Brain microvascular endothelial cell (primary cell): ENCODE measurements at regions not wholly inside any gene's neighbourhood (a gene's known extent, or its start where the extent isn't known, plus 50 kb on each side); places are given as distances from the start of the nearest gene placed in this dataset.

ENCODE experiments used
- DNase-seq: peaks from one replicate; pipeline ENCODE4 v3.0.0-alpha.2; 2020
- H3K27ac ChIP-seq: fragments of 250-450 bp; sonication (Bioruptor Pico); 2 replicates; pipeline ENCODE4 v1.5.1; 2020; ENCODE audit warnings: mild to moderate bottlenecking, moderate library complexity
- H3K27me3 ChIP-seq: fragments of 250-450 bp; sonication (Bioruptor Pico); replicated peaks from 2 replicates; pipeline ENCODE4 v1.5.1; 2020; ENCODE audit warnings: mild to moderate bottlenecking
- H3K36me3 ChIP-seq: fragments of 250-450 bp; sonication (Bioruptor Pico); replicated peaks from 2 replicates; pipeline ENCODE4 v1.5.1; 2020; ENCODE audit warnings: mild to moderate bottlenecking
- H3K4me3 ChIP-seq: 2 replicates; pipeline ENCODE4 v1.5.1; 2011; ENCODE audit warnings: low read depth, mild to moderate bottlenecking, control low read depth, low read length, moderate library complexity
- in situ Hi-C: cut with HindIII; loops from 2 replicates; pipeline ENCODE4 v1.10.0; 2017; ENCODE audit warnings: low sequenced_read_pairs, low pct_ligation_motif_present
- TF ChIP-seq, protein P1 (sequence below): IDR thresholded peaks from 2 replicates; pipeline ENCODE4 v1.5.1; 2011; ENCODE audit warnings: low read depth, mild to moderate bottlenecking, moderate library complexity, low read length, control low read depth, inconsistent platforms; ENCODE audit errors: missing control alignments

GRCh38 chr10:75304313-75304712 lies 68.6 kb upstream of the COMTD1 start:
- no peak for DNase-seq
- H3K27me3 ChIP-seq, result no peaks in the 10 kb centered on the region
- H3K4me3 ChIP-seq, result no peak overlapping the region
- H3K27ac ChIP-seq, result peak overlapping the region; percentile 8
- H3K36me3 ChIP-seq, result no peaks in the 10 kb centered on the region
- in situ Hi-C loops, result no loop called here
- TF ChIP-seq, protein P1, sequence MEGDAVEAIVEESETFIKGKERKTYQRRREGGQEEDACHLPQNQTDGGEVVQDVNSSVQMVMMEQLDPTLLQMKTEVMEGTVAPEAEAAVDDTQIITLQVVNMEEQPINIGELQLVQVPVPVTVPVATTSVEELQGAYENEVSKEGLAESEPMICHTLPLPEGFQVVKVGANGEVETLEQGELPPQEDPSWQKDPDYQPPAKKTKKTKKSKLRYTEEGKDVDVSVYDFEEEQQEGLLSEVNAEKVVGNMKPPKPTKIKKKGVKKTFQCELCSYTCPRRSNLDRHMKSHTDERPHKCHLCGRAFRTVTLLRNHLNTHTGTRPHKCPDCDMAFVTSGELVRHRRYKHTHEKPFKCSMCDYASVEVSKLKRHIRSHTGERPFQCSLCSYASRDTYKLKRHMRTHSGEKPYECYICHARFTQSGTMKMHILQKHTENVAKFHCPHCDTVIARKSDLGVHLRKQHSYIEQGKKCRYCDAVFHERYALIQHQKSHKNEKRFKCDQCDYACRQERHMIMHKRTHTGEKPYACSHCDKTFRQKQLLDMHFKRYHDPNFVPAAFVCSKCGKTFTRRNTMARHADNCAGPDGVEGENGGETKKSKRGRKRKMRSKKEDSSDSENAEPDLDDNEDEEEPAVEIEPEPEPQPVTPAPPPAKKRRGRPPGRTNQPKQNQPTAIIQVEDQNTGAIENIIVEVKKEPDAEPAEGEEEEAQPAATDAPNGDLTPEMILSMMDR, result no peak

DNA sequence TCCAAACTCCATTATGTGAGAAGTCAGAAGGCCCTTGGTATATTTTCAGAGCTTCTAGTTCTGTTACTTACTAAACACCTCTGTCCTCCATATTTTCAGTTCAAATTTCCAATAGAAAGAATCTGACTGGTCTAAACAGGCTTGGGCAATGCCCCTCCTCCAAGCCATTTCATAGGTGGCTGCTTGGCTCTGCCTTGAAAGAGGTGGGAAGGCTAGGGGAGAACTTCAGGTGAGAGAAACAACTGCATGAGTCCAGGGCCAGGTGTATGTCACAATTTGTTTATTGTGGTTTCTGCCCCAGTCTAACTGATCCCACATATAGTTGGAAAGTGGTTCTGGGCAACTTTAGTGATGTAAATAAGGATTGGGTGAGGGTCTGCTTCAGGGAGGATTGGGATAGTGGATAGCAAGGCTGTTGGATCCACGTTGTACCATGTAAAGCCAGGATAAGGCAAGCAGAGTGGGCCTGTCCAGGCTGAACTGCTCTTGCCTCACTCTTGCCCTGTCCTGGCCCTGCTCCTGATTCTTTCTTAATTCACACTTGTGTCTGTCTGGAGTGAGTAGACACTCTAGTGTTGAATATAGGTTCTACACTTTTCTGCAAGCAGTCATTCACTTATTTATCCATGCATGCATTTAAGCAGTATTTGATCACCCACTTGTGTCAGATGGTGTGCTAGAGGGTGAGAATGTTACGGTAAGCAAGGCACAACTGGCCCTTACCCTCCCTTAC lies 67.5 kb upstream of the COMTD1 start:
- H3K27me3 ChIP-seq, result no peaks in the 10 kb centered on the region
- no peak overlapping the region for H3K27ac ChIP-seq
- in situ Hi-C loops, result no loop called here
- H3K4me3 ChIP-seq, result no peak overlapping the region
- TF ChIP-seq, protein P1, result no peak
- DNase-seq, result no peak
- no peaks in the 10 kb centered on the region for H3K36me3 ChIP-seq

DNA sequence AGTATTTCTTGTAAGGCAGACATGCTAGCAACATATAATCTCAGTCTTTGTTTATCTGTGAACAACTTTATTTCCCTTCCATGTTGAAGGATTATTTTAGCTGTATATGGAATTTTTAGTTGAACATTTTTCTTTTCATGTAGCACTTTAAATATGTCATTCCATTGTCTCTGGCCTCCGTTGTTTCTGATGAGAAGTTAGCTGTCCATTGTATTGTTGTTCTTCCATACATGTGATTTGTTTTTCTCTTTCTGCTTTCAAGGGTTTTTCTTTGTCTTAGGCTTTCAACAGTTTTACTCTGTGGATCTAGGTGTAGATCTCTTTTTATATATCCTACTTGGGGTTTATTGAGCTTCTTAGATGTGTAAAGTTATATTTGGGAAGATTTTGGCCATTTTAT lies 66.3 kb upstream of the COMTD1 start:
- TF ChIP-seq, protein P1, result no peak
- H3K36me3 ChIP-seq, result no peaks in the 10 kb centered on the region
- in situ Hi-C loops, result no loop called here
- no peak overlapping the region for H3K27ac ChIP-seq
- H3K4me3 ChIP-seq, result no peak overlapping the region
- no peaks in the 10 kb centered on the region for H3K27me3 ChIP-seq
- no peak for DNase-seq

DNA sequence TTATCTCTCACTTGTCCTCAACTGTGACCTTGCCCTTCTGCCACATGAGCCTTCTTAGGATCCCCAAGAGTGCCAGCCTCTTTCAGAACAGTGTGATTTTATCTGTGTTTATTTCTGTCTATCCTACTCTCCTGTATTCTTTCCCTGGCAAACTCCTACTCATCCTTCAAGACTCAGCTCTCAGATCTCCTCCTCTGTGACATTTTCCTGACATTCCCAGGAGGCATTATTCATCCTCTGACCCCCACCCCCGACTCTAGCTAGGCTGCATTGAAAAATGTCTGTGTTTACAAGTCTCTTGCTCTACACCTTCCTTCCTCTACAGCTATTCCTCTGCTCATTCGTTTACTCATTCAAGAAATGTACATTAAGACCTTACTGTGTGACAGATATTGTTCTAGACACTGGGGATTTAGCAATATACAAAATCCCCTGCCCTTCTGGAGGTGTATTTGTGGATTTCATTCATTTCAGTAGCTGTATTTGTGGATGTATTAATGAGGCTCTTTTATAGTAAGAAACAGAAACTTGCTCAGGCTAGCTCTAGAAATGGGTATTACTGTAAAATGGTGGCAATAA lies 61.4 kb upstream of the COMTD1 start:
- no peak overlapping the region for H3K27ac ChIP-seq
- in situ Hi-C loops, result no loop called here
- H3K4me3 ChIP-seq, result no peak overlapping the region
- DNase-seq, result no peak
- TF ChIP-seq, protein P1, result no peak
- no peaks in the 10 kb centered on the region for H3K36me3 ChIP-seq
- H3K27me3 ChIP-seq, result no peaks in the 10 kb centered on the region

GRCh38 chr10:75295868-75296441 lies 60.2 kb upstream of the COMTD1 start:
- Histone ChIP-seq H3K27ac (peak overlapping the region; percentile 54), H3K4me3 (peak overlapping the region; percentile 53), H3K36me3 (no peaks in the 10 kb centered on the region), H3K27me3 (no peaks in the 10 kb centered on the region)
- TF ChIP-seq, protein P1, result no peak
- DNase-seq, result no peak
- in situ Hi-C loops, result no loop called here
